ENCODE measurements at regions not wholly inside any gene's neighbourhood (a gene's known extent, or its start where the extent isn't known, plus 50 kb on each side); places are given as distances from the start of the nearest gene placed in this dataset.
"Not testable (repeated sequence)": the region's sequence is repeated elsewhere in the genome, so short reads cannot be mapped to it uniquely, and the experiment has no call there.

DNA sequence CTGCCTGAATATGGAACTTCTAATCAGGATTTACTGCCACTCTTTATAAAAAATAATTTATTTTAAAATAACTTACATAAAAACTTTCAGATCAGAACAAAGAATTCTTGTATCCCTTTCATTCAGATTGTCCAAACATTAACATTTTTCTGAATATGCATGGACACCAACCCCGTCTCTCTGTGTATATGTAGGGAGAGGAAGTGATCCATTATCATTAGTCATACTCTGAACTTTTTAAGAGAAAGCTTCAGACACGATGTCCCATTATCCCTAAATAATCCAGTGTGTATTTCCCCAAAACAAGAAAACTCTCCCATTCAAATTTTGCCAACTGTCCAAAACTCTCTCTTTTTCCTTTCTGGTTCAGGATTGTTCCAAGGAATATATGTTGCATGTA, 122.3 kb upstream of the CXADR start:
- 67 to 75% methylated on average over 2 of the region's 2 CpGs for WGBS, 2 donors
- intact Hi-C loops (cut with DNase I; ENCODE audit: low total_unique reads), result no loop called here
- TF ChIP-seq, protein P1, sequence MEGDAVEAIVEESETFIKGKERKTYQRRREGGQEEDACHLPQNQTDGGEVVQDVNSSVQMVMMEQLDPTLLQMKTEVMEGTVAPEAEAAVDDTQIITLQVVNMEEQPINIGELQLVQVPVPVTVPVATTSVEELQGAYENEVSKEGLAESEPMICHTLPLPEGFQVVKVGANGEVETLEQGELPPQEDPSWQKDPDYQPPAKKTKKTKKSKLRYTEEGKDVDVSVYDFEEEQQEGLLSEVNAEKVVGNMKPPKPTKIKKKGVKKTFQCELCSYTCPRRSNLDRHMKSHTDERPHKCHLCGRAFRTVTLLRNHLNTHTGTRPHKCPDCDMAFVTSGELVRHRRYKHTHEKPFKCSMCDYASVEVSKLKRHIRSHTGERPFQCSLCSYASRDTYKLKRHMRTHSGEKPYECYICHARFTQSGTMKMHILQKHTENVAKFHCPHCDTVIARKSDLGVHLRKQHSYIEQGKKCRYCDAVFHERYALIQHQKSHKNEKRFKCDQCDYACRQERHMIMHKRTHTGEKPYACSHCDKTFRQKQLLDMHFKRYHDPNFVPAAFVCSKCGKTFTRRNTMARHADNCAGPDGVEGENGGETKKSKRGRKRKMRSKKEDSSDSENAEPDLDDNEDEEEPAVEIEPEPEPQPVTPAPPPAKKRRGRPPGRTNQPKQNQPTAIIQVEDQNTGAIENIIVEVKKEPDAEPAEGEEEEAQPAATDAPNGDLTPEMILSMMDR (IDR thresholded peaks at IDR 0.05), result no peak
- no peak for TF ChIP-seq POLR2A (IDR thresholded peaks at IDR 0.05)
- H3K4me3 ChIP-seq (ENCODE audit: low read depth, poor library complexity, severe bottlenecking), result no peak overlapping the region
- no peak for DNase-seq (ENCODE audit: low spot score in 2 of 2)

DNA sequence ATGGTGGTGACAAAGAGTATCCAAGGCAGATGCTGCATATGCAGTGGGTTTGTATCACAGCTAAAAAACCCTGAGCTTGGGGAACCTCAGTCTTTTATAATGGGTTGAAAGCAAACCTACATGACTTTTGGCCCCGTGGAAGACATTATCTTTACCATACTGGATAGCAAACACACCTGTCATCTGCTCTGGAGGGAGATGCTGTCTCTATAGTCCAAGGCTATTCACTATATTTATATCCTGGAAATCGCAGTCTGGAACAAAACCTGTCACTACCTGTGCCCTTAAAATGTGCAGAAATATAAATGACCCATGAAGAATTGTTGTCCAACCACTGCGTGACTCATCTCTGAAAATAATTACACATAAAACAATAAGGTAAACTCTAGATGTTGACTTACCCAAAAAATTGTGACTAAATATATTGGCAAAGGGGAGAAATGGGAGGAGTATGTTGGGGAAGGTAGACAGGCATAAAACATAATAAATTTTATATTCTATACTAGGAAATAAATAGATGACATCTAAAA, 121.0 kb upstream of the CXADR start:
- 65 to 75% methylated on average over 3 of the region's 3 CpGs for WGBS, 2 donors
- H3K4me3 ChIP-seq (ENCODE audit: low read depth, poor library complexity, severe bottlenecking), result no peak overlapping the region
- no peak for DNase-seq (ENCODE audit: low spot score in 2 of 2)
- no peak for TF ChIP-seq POLR2A (IDR thresholded peaks at IDR 0.05)
- intact Hi-C loops (cut with DNase I; ENCODE audit: low total_unique reads), result no loop called here

DNA sequence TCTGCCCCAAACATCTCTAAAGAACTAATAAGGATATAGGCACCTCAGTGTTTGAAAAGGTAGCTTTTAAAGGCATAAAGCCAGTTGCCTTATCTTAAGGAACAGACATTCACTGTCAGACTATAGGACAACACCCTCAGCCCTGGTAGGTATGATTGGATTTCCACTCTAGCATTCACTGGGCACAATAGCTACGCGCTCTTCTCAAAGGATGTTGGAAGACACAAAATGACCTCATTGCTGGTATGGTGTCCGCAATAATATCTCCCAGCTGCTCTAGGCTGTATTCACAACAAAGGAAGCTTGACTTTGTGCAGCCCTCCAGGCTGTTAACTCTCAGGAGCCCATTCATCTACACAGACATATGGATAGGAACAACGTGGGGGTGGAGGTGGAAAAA, 119.4 kb upstream of the CXADR start:
- no peak for TF ChIP-seq POLR2A (IDR thresholded peaks at IDR 0.05)
- TF ChIP-seq, protein P1 (IDR thresholded peaks at IDR 0.05), result no peak
- intact Hi-C loops (cut with DNase I; ENCODE audit: low total_unique reads), result no loop called here
- H3K4me3 ChIP-seq (ENCODE audit: low read depth, poor library complexity, severe bottlenecking), result no peak overlapping the region
- no peak for DNase-seq (ENCODE audit: low spot score in 2 of 2)
- WGBS, 2 donors, result 62% methylated on average over 4 of the region's 4 CpGs

DNA sequence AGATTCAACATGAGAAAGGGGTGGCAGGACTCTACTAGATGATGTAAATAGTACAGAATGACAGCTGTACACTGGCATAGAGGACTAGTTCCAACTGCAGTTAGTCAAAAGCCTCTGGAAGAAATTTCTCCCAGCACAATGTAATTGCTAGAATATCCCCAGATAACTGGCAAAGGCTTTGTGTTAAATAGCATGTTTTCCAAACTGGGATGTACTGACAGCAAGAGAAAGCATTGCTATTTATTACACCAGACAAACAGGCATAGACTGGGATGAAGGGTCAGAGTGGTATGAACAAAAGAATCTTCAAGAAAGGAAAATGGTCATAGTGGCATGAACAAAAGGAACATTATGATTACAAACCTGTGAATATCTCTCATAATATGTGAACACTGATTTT, 115.9 kb upstream of the CXADR start:
- no peak for DNase-seq (ENCODE audit: low spot score in 2 of 2)
- H3K4me3 ChIP-seq (ENCODE audit: low read depth, poor library complexity, severe bottlenecking), result no peak overlapping the region
- TF ChIP-seq, protein P1 (IDR thresholded peaks at IDR 0.05), result no peak
- TF ChIP-seq POLR2A (IDR thresholded peaks at IDR 0.05), result no peak
- intact Hi-C loops (cut with DNase I; ENCODE audit: low total_unique reads), result no loop called here

DNA sequence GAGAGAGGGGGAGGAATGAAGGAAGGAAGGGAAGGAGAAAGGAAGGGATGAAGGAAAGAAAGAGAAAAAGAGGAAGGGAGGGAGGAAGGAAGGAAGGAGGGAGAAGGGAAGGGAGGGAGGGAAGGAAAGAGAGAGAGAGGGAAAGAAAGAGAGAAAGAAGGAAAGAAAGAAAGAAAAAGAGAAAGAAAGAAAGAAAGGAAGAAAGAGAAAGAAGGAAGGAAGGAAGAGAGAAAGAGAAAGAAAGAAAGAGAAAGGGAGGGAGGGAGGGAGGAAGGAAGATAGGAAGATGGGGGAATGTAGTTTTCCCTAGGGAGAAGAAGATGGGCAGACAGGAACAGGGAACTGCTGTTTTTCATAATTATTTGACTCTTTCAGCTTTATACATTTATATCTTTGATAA, 115.1 kb upstream of the CXADR start:
- DNase-seq (ENCODE audit: low spot score in 2 of 2), result no peak
- intact Hi-C loops (cut with DNase I; ENCODE audit: low total_unique reads), result no loop called here
- no peak overlapping the region for H3K4me3 ChIP-seq (ENCODE audit: low read depth, poor library complexity, severe bottlenecking)
- TF ChIP-seq, protein P1 (IDR thresholded peaks at IDR 0.05), result no peak
- no peak for TF ChIP-seq POLR2A (IDR thresholded peaks at IDR 0.05)

DNA sequence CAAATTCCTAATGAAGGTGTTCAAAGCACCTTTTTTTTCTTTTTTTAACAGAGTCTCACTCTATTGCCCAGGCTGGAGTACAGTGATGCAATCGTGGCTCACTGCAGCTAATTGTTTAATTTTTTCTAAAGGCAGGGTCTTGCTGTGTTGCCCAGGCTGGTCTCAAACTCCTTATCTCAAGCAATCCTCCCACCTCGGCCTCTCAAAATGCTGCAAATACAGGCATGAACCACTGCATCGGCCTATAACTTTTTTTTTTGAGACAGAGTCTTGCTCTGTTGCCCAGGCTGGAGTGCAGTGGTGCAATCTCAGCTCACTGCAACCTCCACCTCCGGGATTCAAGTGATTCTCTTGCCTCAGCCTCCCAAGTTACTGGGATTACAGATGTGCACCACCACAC, 113.9 kb upstream of the CXADR start:
- intact Hi-C loops (cut with DNase I; ENCODE audit: low total_unique reads); H3K4me3 ChIP-seq (ENCODE audit: low read depth, poor library complexity, severe bottlenecking); DNase-seq (ENCODE audit: low spot score in 2 of 2): not testable (repeated sequence)
- WGBS, 2 donors, result 84 to 93% methylated on average over 4 of the region's 4 CpGs

DNA sequence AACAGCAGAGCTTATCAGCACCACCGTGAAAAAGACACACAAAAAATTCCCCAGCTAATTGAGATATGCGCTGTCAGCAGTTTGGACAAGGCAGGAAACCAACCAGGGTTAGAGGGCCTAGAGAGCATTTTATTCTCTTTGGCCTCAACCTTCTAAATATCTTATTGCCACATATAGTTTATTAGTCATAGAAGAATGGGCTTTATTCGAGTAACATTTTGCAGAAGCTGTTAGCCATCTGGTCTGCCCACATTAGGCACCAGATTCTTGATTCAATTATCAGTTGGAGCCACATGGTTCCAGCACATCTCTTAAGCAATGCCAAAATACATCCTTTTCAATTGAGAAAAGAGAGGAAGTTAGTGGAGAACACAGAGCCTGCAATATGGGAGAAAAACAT, 109.9 kb upstream of the CXADR start:
- intact Hi-C loops (cut with DNase I; ENCODE audit: low total_unique reads), result no loop called here
- DNase-seq (ENCODE audit: low spot score in 2 of 2), result no peak
- no peak overlapping the region for H3K4me3 ChIP-seq (ENCODE audit: low read depth, poor library complexity, severe bottlenecking)
- 48 to 53% methylated on average over 3 of the region's 3 CpGs for WGBS, 2 donors
- TF ChIP-seq POLR2A (IDR thresholded peaks at IDR 0.05), result no peak
- TF ChIP-seq, protein P1 (IDR thresholded peaks at IDR 0.05), result no peak
